Transverse colon (tissue), 3 donors: ENCODE measurements at regions not wholly inside any gene's neighbourhood (a gene's known extent, or its start where the extent isn't known, plus 50 kb on each side); places are given as distances from the start of the nearest gene placed in this dataset.

Experiments used
- EP300 ChIP-seq: sonication (generic); formaldehyde crosslinking; IDR thresholded peaks from one replicate; pipeline ENCODE4 v1.6.1; 2017; ENCODE audit warnings: antibody characterized with exemption, low read depth
- POLR2A ChIP-seq: fragments of 450-650 bp; IDR thresholded peaks from one replicate; pipeline ENCODE4 v1.6.1; 2016; ENCODE audit warnings: antibody characterized with exemption, mild to moderate bottlenecking, moderate library complexity
- TF ChIP-seq, protein P1 (sequence below), 5 experiments: fragments of 200-600 bp in 3 of 5; fragments of 450-650 bp in 2 of 5; sonication (generic) in 3 of 5; IDR thresholded peaks; 1 replicate in 2 of 5; 2 replicates in 3 of 5; pipeline ENCODE4 v1.5.1; 2016 to 2017; ENCODE audit warnings: antibody characterized with exemption in 5 of 5, inconsistent platforms in 3 of 5, mild to moderate bottlenecking in 2 of 5, moderate library complexity in 1 of 5

DNA sequence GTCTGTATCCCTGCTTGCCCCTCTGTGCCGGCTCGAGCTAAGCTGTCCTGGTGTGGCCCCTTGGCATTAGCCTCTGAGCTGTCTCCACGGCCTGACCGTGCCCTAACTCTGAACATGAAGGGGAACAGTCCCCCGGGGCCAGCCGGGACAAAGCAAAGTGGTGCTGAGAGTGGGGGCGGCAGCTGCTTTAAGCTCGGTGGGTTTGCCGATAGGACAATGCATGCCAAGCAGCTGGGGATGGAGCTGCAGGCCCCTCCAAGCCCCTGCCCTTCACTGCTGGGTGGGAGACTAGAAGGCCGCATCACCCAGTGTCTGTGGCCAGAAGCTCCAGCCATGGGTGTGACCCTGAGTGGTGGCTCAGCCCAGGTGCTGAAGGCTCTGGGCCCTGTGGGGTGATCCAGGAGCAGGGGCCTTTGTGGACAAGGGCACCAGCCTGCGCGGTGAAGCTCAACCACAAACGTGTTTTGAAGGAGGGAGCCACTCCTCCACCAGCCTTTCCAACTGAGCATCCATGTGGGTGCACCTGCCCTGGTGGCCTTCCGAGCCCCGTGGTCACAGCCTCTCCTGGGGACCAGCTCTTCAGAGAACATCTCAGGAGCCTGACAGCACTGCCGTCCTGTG is 242.5 kb downstream of the ERMARD start:
- TF ChIP-seq, protein P1, sequence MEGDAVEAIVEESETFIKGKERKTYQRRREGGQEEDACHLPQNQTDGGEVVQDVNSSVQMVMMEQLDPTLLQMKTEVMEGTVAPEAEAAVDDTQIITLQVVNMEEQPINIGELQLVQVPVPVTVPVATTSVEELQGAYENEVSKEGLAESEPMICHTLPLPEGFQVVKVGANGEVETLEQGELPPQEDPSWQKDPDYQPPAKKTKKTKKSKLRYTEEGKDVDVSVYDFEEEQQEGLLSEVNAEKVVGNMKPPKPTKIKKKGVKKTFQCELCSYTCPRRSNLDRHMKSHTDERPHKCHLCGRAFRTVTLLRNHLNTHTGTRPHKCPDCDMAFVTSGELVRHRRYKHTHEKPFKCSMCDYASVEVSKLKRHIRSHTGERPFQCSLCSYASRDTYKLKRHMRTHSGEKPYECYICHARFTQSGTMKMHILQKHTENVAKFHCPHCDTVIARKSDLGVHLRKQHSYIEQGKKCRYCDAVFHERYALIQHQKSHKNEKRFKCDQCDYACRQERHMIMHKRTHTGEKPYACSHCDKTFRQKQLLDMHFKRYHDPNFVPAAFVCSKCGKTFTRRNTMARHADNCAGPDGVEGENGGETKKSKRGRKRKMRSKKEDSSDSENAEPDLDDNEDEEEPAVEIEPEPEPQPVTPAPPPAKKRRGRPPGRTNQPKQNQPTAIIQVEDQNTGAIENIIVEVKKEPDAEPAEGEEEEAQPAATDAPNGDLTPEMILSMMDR (IDR thresholded peaks at IDR 0.05): no peak
- TF ChIP-seq POLR2A: no peak
- TF ChIP-seq EP300: no peak
